ENCODE measurements at regions not wholly inside any gene's neighbourhood (a gene's known extent, or its start where the extent isn't known, plus 50 kb on each side); places are given as distances from the start of the nearest gene placed in this dataset.
"Not testable (repeated sequence)": the region's sequence is repeated elsewhere in the genome, so short reads cannot be mapped to it uniquely, and the experiment has no call there.

- no peak for DNase-seq
These were observed 333.7 kb upstream of the LUZP2 start for GRCh38 chr11:24163146-24163545.

GRCh38 chr11:24163841-24164240 lies 333.0 kb upstream of the LUZP2 start:
- no peak for DNase-seq

DNA sequence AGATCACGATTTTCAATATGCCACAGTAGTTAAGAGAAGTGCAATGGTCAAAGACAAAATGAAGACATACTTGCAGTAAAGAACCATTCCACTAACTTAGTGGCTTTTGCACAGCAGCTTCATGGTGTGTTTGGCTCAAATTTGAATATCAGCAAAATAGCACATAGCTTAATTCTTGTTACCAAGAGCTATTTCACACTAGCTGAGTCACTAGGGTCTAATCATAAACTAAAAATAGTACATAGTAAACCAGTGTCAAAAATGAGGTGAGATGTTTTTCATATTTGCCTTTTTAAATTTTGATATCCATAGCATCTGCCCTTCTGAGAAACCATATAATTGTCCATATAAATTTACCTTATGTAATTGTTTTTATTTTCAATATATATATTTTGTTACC lies 325.0 kb upstream of the LUZP2 start:
- no peak for DNase-seq

DNA sequence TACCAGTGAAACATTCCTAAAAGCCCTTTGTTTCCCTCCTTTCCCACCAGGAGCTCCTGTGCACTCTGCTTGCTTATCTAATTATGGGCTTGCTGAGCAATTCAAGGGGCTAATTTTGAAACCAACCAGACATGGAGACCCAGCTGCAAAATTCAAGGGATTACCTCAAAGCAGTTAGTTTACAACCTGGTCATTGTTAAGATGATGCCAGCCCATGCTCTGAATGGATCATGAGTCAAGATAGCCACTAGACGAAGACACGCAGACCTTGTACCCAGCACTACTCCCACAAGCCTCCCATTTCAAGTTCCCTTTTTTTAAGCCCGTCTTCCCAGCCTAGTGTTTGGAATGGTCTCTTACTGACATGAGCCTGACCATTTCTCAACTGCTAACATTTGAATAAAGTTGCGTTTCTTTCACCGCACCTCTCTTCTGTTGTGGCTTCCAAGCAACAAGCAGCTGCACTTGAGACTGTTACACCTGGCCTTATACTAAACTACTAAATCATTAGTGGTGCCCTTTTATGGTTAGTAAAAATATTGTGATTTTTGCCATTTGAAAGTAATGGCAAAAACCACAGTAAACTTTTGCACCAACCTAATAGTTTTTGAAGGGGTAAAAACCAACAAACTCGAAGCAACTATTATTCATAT lies 315.3 kb upstream of the LUZP2 start:
- DNase-seq = no peak

GRCh38 chr11:24185535-24185934 lies 311.3 kb upstream of the LUZP2 start:
- not testable (repeated sequence) for DNase-seq

DNA sequence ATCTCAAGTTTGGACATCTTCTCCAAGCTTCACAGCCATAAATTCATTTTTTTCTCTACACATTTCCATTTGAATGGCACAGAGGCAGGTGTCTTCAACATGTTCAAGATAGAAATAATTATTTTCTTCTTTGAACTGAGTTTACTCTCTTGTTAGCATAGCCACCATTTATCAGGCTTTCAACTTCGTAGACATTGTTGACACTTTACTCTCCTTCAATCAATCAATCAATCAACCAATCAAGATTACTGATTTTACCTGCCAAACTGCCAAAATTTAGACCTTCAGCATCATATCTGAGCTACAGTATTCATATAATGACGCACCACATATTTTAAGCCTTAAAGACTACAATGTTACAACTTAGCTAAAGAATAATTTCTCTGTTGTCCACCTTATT lies 300.1 kb upstream of the LUZP2 start:
- DNase-seq = no peak

- no peak for DNase-seq
These were observed 298.4 kb upstream of the LUZP2 start for GRCh38 chr11:24198481-24198880.

GRCh38 chr11:24199461-24199860 lies 297.4 kb upstream of the LUZP2 start:
- no peak for DNase-seq

- no peak for DNase-seq
These were observed 290.8 kb upstream of the LUZP2 start for GRCh38 chr11:24206030-24206429.

DNA sequence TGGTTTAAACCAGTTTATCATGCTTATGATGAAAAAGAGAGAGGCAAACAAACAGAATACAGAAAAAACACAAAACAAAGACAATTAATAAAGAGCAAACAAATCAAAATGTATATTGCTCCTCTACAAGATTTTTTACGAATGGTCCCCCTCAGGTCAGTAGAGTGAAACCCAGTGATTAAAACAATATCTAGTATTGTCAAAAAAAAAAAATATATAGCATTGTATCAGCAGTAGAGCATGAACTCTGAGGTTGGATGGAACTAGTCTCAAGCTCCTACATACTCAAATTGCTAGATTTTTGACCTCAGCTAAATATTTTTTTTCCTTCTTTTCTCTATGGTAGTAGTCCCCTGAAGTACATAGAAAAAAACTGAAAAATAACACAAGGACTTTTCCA lies 290.3 kb upstream of the LUZP2 start:
- no peak for DNase-seq

DNA sequence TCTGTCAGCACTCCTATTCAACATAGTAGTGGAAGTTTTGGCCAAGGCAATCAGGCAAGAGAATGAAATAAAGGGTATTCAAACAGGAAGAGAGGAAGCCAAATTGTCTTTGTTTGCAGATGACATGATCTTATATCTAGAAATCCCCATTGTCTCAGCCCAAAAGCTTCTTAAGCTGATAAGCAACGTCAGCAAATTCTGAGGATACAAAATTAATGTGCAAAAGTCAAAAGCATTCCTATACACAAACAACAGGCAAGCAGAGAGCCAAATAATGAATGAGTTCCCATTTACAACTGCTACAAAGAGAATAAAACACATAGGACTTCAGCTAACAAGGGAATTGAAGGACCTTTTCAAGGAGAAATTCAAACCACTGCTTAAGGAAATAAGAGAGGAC lies 280.4 kb upstream of the LUZP2 start:
- no peak for DNase-seq

- not testable (repeated sequence) for DNase-seq
These were observed 279.5 kb upstream of the LUZP2 start for GRCh38 chr11:24217319-24217718.

- peak in 1 of 2 donors; percentile 8 for DNase-seq
These were observed 271.4 kb upstream of the LUZP2 start for GRCh38 chr11:24225501-24225900.

DNA sequence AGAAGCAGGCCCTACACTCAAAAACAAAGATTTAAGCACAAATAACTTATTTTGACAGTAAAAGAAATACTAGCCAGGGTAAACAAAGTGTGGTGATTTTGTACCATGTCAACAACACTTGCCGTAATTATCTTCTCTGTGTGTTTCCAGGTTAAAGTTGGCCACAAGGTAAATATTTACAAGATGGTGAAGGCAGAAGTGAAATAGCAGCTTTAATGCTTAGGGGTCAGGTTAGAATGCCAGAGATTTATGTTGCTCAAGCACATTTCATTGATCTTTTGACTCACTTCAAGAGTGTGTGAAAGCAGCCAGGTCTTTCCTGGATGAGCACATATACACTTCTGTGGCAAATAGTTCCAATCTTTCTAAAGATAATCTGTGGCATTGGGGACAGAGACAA lies 270.2 kb upstream of the LUZP2 start:
- no peak for DNase-seq

GRCh38 chr11:24233041-24233440 lies 263.8 kb upstream of the LUZP2 start:
- DNase-seq = no peak

DNA sequence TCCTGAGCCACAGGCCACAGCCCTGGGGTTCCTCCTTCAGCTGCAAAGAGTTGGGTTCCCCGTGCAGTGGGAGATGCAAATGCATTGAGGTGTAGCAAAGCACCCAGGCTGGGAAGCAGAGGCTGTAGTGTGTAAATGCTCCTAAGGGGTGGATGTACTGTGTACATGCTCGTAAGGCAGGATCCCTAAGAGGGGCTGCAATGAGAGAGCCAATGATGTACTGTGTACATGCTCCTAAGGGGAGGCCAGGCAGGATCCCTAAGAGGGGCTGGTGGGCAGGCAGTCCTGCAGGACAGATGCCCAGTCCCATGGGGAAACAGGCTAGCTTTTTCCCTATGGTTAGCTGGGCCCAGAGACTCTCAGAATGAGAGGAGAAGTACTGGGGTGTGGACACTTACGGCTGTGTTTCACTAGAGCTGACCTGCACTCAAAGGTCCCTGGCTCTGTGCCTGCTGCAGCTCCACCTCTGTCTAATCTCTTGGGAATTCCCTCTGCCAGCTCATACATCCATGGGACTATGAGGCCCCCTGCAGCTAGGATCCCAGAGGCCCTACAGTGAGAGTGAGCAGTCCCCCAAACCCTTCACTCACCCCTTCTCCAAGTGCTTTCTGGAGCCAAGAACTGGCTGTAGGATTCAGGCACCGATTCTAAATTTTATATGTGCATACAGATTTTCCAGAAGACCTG lies 261.9 kb upstream of the LUZP2 start:
- DNase-seq = no peak

DNA sequence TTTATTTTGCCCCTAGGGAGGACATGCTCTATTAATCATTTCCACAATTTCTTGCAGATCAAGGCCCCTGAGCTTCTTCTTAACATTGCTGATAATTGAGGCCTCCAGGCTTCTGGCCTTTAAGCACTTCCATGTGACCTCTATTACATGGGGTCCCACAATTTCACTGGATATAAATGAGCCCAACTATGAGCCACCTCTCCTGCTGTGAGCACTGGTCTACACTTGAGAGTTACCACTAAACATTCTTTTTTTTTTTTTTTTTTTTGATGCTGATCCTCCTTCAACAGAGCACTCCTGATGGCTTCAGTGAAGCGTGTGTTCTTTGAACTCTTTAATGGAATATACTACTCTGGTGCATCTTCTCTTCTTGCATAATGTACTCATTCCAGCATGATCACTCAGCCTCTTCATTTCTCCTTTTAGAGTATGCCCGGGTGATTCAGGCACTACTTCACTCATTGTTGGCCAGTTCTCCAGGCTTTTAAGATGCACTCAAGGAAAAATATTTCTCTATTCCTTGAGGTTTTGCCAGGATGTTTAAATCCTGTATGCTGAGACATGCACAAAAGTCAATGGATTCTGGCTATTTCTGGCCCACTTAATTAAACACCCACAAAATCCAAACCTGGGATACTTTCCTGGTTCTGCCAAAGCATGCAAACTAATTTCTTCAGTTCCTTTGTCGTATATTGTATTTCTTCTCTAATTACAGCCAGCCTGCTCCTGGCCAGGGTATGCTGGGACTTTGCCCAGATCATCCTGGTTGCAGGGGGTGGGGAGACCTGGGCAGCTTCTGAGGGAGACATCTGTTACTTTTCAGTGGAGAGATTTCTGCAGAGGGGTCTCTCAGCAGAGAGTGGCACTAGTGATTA lies 257.8 kb upstream of the LUZP2 start:
- no peak for DNase-seq

DNA sequence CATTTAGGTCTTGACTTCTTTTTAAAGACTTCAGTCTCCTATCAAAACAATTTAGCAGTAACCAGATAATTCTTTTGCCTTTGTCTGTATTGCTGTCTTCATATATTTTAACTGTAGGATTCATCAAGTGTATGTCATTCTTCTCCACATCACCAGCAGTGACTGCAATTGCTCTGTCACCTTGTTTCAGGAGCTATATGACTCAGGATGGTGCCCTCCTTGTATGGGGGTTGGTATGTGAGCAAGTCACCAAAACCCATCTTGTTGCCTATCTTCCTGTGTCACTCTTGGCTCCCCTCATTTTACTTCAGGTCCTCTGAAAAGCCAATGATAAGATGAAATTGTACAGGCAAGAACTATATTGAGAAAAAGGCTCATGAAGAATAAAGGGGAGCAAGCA lies 256.9 kb upstream of the LUZP2 start:
- DNase-seq = no peak

DNA sequence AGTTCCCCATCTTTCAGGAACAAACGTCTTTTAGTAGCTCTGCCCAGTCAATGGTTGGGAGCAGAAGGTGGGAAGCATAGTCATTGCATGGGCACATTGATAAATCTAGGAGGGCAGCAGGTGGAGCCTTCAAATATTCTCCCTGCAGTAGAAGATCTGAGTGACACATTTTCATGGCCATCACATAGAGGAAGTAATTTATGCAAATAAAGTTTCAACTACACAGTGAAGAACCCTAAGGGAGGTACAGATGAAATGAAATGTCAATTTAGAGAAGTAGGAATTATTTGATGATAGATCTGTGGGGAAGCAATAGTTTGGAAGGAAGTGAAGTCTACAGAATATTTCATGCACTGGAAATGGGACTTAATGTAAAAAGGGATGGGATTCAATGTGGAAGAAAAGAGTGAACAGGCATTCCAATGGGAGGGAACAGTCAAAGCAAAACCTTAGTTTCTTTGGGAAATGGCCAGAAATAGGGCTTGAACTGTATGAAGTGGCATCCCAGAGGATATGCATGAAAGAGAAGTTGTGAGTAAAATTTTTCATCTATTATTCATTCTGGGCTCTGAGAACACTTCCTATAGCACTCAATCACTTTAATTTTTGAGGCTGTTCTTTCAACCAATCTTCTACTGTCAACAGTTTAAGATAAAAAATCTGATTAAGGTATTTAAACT lies 256.2 kb upstream of the LUZP2 start:
- no peak for DNase-seq

DNA sequence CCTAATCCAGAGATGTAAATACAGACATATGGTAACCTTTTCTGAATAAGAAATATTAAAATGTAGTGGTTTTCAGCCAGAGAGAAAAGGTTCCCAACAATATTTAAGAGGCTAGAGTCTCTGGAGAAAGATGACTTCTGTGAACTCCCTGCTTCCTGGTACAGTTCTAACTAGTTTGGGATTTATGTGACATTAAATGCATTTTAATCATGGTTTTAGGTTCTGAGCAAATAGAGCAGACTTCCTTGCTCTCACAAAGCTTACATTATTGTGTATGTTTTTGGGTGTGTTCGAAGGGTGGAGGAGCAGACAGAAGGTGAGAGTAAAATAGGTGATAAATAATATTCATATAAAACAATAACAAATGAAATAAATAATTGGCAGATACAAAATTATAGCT lies 250.1 kb upstream of the LUZP2 start:
- DNase-seq = no peak

DNA sequence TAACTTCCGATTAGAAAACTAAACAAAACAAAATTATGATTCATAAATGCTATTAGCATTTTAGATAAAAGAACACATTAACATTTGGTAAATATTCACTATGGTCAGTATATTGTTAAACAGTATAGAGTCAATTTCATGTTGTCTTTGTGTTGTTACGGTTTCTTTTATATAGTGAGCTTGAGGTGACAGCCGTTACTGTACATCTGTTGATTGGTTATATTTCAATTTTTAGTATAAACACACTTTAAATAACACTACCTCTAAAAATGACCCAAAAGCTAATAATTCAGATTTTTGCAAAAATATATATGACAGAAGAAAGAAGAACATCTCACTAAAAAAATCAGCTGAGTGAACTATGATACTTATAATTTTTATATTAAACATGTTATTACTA lies 249.0 kb upstream of the LUZP2 start:
- DNase-seq = peak in 1 of 2 donors; percentile 27

DNA sequence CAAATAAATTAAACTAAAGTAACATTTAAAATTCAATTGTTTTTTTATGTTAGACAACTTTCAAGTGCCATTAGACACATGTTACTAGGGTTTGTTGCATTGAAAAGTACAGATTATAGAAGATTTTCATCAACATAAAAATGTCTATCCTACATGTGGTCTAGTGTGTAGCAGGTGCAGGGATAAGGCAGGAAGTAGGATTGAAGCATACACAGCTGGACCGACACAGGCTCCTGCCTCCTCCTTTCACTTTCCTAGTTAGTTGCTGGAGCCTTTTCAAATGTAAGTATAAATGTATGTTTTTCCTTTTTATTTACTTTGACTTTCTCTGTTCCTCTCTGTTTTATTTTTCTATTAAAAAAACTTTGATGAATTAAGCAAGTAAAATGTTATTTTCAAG lies 246.9 kb upstream of the LUZP2 start:
- DNase-seq = no peak
